Fibroblast of skin of left biceps (primary cell): ENCODE measurements at regions not wholly inside any gene's neighbourhood (a gene's known extent, or its start where the extent isn't known, plus 50 kb on each side); places are given as distances from the start of the nearest gene placed in this dataset.
"Not testable (repeated sequence)": the region's sequence is repeated elsewhere in the genome, so short reads cannot be mapped to it uniquely, and the experiment has no call there.

Experiments used
- DNase-seq, 2 experiments: peaks; one replicate each; pipeline ENCODE4 v3.0.0-alpha.2; 2013; ENCODE audit warnings: low read depth in 2 of 2

DNA sequence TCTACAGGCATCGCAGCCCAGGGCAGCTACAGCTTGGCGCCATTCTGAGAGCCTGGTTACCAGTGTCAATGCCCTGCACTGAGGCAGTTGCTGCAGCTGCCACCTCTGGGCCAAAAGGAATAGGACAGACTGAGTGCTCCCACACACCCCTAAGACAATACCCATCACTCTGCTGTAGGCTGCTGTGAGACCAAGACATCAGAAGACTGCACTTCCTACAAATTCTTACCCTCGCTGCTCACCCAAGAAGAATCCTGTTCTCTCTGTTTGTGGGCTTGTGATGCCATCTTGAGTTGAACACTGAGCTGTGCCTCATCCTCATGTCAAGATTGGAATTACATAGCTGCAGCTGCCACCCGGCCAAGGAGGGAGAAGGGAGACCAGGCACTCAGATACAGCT is 1847.0 kb upstream of the PCDH10 start:
- DNase-seq, result no peak

DNA sequence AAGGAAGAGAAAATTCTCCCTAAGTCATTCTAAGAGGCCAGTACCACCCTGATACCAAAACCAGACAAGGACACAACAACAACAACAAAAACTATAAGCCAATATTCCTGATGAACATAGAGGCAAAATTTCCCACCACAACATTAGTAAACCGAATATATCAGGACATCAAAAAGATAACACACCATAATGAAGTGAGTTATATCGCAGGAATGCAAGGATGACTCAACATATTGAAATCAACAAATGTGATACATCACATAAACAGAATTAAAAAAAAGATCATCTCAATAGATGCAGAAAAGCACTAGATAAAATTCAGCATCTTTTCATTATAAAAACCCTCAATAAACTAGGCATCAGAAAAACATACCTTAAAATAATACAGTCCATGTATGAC is 1844.4 kb upstream of the PCDH10 start:
- no peak for DNase-seq

DNA sequence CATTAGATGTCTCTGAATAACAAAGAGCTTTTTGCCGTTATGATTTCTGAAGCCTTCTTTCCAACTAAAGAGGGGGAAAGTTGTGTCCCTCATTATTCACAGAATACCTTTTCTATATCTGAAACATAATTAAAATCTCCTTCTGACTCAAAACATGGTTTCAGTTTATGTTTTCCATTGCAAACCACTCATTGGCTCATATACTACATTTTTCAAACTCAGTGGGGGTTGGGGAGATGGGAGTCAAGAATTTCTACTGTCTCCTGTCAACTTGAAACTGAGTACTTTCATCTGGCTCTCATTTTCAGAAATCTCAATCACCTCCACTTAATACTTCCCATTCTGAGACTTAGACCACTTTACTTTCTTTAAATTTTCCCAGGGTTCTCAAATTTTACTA is 1839.5 kb upstream of the PCDH10 start:
- no peak for DNase-seq

DNA sequence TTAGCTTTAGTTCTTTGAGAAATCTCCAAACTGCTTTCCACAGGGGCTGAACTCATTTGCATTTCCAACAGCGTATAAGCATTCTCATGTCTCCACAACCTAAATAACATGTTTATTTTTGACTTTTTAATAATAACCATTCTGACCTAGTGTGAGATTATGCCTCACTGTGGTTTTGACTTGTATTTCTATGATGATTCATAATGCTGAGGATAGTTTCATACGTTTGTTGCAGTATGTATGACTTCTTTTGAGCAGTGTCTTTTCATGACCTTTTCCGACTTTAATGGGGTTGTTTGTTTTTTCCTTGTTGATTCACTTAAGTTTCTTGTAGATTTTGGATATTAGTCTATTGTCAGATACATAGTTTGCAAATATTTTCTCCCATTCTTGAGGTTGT is 1833.0 kb upstream of the PCDH10 start:
- DNase-seq, result no peak

DNA sequence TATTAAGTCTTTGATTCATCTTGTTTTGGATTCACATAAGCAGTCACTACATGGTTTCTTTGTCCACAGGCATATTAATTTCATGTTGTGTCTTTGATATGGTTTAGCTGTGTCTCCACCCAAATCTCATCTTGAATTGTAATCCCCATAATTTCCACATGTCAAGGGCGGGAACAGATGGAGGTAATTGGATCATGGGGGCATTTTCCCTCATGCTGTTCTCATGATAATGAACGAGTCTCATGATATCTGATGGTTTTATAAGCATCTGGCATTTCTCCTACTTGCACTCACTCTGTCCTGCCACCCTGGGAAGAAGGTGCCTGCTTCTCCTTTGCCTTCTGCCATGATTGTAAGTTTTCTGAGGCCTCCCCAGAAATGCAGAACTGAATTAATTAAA is 1811.2 kb upstream of the PCDH10 start:
- DNase-seq, result no peak

DNA sequence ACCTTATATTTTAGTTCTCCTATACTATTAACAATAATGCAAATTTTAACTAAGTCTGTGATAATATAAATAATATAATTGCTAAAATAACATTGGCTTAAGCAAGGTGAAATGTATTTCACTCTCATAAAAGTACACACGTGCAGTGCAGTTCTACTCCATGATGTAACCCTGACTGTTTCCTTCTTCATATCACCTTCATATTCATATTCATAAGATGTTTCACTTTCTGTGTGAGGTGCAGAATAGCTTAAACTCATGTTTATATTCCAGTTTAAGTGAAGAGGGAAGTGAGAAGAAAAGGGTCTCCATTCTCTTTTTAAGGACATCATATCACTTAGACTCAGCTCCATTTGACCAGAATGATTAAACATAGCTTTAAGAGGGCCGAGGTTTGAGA is 1810.0 kb upstream of the PCDH10 start:
- DNase-seq, result no peak

DNA sequence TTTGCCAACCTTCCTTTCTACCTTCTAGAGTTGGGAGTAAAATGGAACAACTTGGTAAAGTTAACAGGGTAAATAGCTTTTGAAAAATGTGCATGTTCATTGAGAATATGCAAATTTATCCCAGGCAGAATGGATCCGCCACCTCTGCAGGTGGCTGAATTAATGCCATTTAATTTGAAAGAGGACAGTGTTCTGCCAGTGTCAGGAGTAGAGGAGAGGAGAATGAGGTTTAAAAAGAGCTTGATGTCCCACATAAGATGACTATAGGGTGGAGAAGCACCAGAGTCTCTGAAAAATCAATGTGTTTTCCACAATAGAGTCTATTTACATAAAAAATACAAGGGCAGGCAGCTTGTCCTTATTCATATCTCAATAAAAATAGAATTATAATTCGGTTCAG is 1804.3 kb upstream of the PCDH10 start:
- no peak for DNase-seq

DNA sequence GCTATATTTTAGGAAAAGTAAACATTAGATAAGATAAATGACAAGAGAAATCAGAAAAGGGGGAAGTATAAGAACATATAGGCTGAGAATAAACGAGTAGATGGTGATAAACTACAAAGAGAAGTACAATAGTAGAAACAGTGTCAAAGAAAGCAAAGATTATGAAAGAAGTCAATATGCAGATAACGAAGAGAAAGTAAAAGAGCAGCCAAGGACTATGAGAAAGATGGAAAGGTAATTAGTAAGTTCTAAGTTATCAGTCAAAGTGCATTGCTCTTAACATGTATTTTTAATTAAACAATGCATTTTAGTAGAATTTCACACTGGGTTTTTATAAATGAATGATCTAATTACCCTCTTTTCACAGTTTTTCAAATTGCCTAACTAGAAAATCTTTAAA is 1801.3 kb upstream of the PCDH10 start:
- no peak for DNase-seq

DNA sequence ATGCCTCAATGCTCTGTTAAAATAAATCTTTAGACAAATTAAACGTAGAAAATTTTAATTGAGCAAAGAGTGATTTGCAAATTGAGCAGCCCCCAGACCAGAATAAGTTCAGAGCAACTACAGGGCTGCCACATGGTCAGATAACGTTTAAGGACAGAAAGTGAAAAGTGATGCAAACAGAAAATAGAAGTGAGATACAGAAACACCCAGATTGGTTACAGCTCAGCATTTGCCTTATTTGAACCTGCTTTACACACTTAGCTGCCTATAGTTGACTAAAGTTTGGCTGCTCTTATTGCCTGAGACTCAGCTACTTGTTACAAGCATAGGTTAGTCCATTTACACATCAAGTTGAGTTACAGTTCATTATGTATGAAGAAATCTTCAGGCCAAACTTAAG is 1800.8 kb upstream of the PCDH10 start:
- no peak for DNase-seq

DNA sequence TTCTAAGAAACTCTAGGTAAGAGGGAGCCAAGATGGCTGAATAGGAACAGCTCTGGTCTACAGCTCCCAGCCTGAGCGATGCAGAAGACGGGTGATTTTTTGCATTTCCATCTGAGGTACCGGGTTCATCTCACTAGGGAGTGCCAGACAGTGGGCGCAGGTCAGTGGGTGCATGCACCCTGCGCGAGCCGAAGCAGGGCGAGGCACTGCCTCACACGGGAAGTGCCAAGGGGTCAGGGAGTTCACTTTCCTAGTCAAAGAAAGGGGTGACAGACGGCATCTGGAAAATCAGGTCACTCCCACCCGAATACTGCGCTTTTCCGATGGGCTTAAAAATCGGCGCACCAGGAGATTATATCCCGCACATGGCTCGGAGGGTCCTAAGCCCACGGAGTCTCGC is 1796.7 kb upstream of the PCDH10 start:
- not testable (repeated sequence) for DNase-seq

DNA sequence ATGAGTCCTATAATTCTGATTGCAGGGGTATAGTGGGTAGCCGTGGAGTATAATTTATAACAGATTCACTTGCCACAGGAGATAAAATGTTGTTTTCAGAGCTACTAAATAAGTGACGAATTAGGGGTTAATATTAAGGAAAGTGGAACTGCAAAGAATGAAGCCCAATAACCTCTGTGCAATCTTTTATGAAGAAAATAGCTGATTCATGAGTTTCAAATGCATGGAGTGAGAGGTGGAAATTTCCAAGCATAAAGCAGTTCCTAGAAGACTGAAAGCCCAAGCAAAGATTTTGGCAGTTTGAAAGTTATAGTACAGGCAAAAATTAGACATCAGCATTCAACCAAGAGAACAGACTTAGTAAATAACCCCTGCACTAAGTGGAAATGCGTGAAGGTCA is 1782.4 kb upstream of the PCDH10 start:
- no peak for DNase-seq

DNA sequence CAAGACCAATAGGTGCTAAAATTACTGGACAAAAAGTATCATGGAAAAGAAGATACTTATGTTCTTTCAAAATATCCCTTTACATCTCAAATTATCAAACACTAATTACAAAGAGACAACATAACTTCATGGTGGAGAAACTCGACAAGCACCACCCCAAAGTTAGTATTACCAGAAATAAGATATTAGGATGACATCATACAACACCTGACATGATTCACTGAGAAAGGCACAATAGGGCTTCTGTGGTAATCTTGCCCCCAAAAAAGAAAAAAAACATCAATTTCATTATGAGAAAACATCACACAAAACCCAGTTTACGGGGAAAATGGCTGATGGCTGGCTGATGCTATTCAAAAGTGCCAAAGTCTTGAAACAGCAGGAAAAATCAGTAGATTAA is 1781.7 kb upstream of the PCDH10 start:
- no peak for DNase-seq

DNA sequence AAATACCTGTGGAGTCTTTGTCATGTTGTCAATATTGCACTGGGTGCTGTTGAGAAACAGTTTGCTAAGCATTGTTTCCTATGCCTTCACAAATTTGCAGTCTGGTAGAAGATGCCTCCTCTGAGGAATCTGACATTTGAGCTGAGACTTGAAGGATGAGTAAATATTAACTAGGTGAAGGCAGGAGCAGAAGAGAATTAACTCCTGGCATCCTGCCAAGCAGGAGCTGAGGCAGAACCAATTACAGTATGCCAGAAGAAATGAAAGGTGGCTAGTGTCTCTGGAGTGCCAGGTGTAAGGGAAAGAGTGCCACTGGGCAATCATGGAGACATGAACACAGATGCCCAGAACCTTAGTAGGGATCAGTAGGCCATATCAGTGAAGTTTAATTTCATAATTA is 1778.2 kb upstream of the PCDH10 start:
- no peak for DNase-seq

DNA sequence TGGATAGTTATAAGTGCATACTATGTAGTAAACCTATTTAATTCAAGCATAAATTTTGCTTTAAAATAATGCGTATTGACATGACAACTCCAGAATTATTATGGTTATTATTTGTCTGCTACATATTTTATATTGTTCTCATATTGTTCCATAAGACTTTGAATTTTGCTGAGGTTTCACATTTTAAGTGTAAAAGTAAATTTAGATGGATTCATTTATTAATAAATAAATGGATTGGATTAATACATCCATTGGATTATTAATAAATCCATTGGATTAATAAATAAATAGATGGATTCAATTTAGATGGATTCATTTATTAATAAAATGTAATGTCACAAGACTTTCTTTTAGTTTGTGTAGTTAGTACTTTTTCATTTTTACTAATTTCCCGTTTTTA is 1768.0 kb upstream of the PCDH10 start:
- DNase-seq, result no peak

DNA sequence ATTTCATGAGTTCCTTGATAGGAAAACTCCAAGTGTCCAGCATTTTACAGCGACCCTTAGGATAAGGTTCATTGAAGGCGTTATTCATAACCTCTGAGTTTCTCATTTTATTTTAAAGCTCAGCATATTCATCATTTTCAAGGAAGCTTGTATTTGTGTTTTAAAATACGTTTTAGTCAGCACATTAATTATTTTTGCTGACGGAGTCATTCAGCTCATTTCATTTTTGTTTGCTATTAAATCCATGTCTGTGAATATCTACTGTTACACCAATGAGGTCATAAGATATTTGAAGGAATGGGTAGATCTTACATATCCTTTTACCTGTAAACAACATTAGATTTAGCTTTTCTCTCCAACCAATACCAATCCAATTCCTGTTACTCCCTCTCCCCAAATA is 1766.3 kb upstream of the PCDH10 start:
- no peak for DNase-seq

DNA sequence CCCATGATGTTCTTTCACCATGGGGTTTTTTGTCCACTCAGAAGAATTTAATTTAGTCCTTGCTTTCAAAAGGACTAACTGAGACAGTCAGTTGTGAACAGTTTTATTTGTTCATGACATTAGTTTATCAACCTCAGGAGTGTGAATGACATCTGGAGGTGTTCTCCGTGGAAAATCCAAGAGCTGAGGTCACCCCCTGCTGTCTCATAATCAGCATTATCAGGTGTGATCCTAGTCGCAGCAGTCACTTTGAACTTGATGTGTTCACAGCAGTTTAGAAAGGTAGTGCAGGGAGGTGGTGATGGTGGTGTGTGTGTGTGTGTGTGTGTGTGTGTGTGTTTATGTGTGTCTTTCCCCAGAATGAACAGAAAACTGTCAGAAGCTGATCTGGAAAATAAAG is 1760.8 kb upstream of the PCDH10 start:
- no peak for DNase-seq

DNA sequence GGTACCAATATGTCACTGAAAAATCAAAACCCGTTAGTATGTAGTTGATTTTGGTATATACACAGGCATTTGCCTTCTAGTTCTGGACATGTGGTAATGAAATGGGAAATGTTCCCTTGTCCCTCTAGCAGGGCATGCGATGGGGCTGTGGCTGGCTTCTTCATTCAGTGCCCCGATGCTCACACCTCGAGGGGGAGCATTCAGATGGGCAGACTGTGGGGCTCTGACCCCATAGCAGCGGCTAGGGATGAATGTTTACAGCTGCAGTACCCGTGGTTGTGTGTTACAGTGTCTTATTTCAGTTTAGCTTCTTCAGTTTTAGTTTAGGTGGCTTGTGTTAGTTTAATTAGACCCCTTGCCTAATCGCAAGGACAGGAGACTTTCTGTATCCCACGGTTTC is 1741.0 kb upstream of the PCDH10 start:
- no peak for DNase-seq

DNA sequence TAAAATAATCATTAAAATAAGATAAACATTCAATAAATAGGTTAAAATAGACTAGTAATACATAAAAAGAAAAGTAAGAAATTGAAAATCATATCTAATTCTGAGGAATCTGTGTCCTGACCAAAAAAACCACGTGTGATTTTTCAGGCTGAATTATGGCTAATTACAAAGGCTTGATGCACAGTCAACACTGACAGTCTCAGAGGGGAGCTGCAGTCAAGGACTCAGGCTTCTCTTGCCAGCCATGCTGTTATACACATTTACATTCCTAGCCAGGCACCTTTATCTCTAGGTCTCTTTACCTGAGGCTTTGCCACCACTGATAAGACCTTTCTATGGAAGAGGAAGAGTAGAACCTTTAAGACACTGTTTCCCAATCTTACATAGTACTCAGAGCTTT is 1737.7 kb upstream of the PCDH10 start:
- DNase-seq, result no peak

DNA sequence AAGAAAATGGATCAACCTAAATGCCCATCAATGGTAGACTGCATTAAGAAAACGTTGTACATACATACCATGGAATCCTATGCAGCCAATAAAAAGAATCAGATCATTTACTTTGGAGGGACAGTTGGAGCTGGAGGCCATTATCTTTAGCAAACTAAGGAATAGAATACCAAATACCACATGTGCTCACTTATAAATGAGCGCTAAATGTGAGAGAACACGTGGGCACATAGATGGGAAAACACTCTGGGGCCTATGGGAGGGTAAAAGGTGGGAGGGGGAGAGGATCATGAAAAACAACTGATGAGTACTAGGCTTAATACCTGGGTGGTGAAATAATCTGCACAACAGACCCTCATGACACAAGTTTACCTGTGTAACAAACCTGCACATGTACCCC is 1729.9 kb upstream of the PCDH10 start:
- no peak for DNase-seq

DNA sequence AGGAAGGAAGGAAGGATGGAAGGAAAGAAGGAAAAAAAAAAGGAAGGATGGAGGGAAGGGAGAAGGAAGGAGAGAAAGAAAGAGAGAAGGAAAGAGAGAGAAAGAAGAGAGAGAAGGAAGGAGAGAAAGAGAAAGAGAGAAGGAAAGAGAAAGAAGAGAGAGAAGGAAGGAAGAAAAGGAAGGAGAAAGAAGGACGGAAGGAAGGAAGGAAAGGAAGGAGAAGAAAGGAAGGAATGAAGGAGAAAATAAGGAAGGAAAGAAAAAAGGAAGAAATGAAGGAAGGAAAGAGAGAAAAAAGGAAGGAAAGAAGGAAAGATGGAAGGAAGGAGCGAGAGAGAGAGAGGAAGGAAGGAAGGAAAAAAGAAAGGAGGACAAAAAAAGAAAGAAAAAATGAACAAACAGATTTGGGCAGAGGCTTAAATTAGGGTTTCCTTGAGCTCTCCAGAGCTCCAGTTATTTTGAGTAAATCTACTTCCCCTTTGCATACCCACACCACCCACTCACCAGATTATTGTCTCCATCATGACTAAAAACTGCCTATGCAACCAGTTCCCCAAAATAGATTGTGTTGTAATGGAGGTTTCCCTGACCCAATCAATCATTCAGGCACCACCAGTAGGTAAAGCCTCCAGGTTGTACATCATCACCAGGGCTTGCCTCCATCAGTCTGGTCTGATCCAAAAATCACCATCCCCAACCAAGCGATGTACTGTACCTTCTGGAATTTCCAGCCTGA is 1722.9 kb upstream of the PCDH10 start:
- DNase-seq, result no peak

DNA sequence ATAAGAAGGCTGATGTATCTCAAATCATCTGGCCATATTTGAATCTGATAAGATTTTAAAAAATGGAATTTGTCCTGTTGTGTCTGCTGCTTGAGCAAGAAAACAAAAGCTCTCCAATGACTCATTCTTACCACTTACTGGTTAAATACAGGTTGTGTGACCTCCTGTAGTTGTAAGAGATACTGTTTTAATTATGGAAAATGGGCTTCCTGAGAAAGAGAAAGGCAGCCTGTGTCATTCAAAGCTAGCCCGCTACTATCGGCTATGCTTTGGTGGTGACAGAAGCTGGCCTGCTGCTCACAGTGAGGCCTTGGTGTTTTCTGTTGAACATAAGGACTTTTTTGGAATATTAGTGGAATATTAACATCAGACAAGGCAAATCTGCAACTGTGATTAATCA is 1722.1 kb upstream of the PCDH10 start:
- DNase-seq, result no peak

DNA sequence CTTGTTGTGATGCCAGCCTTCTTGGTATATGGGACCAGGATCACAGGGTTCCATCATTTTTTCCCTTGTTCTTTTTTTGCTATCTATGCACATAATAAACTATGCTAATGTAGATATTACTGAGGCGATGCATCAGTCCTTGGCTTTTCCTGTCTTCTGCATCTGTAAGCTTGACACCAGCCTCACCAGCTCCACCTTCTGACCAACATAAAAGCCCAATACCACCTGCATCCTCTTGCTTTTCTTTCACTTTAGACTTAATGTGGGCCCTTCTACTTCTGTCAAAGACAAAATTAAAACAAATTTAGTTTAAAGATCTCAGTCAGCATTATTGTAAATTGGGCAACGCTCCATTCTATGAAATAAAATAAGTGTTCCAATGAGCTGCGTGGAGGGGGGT is 1718.8 kb upstream of the PCDH10 start:
- DNase-seq, result no peak

DNA sequence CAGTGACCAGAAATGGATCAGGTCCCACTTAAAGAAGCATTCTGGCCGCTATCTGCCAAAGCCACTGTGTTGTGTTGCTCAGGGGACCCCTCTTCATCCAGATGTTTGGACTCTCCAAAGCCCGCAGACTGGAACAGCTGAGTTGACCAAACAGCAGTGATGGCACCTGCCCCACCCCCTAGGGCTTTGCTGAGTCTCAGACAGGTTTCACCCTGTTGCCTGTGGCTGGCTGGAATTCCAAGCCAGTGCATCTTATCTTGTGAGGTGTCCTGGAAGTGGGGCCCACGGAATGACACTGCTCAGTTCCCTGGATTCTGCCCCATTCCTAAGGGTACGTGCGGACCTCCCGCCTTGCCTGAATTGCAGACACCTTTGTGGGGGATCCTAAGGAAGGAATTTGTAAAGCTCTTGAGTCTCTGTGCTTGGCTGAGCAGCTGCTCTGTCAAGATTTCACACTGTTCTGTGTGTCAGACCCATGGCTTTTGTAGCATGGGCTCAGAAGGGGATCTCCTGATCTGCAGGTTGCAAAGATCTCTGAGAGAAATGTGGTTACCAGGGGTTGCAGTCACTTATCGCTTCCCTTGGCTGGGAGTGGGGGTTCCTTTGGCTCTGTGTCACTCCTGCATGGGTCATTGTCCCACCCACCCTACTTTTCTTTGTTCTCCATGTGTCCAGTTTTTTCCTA is 1707.9 kb upstream of the PCDH10 start:
- DNase-seq, result no peak

DNA sequence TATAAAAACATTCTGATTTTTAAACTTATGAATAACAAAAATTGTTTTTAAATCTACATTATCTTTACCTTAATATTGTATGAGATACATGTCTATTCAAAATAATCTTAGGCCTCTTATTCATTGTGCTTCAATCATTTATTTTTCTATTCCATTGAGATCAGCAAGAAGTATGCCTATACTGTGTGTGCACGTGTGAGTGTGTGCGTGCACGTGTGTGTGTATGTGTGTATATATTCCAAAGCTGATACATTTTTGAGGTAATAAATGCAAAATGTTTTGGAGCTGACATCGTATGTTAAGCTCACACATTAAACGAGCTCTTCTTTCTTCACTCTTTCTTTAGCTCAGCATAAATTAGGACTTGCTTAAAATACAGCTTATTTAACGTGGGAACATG is 1701.2 kb upstream of the PCDH10 start:
- DNase-seq, result no peak
